Vagina (tissue), 2 donors: ENCODE measurements at regions not wholly inside any gene's neighbourhood (a gene's known extent, or its start where the extent isn't known, plus 50 kb on each side); places are given as distances from the start of the nearest gene placed in this dataset.

Experiments
- CTCF ChIP-seq, 3 experiments: fragments of 450-650 bp in 2 of 3; fragments of 200-600 bp in 1 of 3; sonication (generic) in 1 of 3; IDR thresholded peaks; one replicate each; pipeline ENCODE4 v1.5.1; 2017 to 2019; ENCODE audit warnings: antibody characterized with exemption in 3 of 3, mild to moderate bottlenecking in 2 of 3, moderate library complexity in 2 of 3
- POLR2A ChIP-seq, 2 donors: fragments of 450-650 bp; IDR thresholded peaks; one replicate each; pipeline ENCODE4 v1.6.1; 2017; ENCODE audit warnings: antibody characterized with exemption in 2 of 2, mild to moderate bottlenecking in 2 of 2, moderate library complexity in 2 of 2
- POLR2AphosphoS5 ChIP-seq, 2 donors: sonication (generic); formaldehyde crosslinking; IDR thresholded peaks; one replicate each; pipeline ENCODE4 v1.9.0; 2017; ENCODE audit warnings: antibody characterized with exemption in 2 of 2, mild to moderate bottlenecking in 2 of 2, low read depth in 1 of 2; ENCODE audit not compliant: insufficient read depth in 1 of 2

- TF ChIP-seq CTCF (IDR thresholded peaks at IDR 0.05) (no peak), POLR2A (IDR thresholded peaks at IDR 0.05) (no peak), POLR2AphosphoS5 (IDR thresholded peaks at IDR 0.05; ENCODE audit: insufficient read depth in 1 of 2, low read depth in 1 of 2) (no peak)
These were observed 85.6 kb upstream of the XPO1 start for GRCh38 chr2:61623747-61624146.
